Activated CD4-positive, CD25-positive, alpha-beta regulatory T cell (primary cell): ENCODE measurements at regions not wholly inside any gene's neighbourhood (a gene's known extent, or its start where the extent isn't known, plus 50 kb on each side); places are given as distances from the start of the nearest gene placed in this dataset.
"Not testable (repeated sequence)": the region's sequence is repeated elsewhere in the genome, so short reads cannot be mapped to it uniquely, and the experiment has no call there.

Experiments
- DNase-seq, 4 experiments: peaks; one replicate each; lab custom pipeline; 2025; lab: John Stamatoyannopoulos, UW

- DNase-seq = no peak
Measured at GRCh38 chr22:22372086-22372485, 127.5 kb downstream of the VPREB1 start.

GRCh38 chr22:22374163-22374562 is 129.6 kb downstream of the VPREB1 start:
- no peak for DNase-seq

- DNase-seq = no peak
Measured at GRCh38 chr22:22374579-22374978, 130.0 kb downstream of the VPREB1 start.

- DNase-seq = no peak
Measured at GRCh38 chr22:22375576-22376351, 131.2 kb downstream of the VPREB1 start.

GRCh38 chr22:22376352-22376706 is 131.7 kb downstream of the VPREB1 start:
- no peak for DNase-seq

- not testable (repeated sequence) for DNase-seq
Measured at GRCh38 chr22:22376884-22377283, 131.7 kb downstream of the ZNF280B start.

GRCh38 chr22:22377335-22377734 is 131.2 kb downstream of the ZNF280B start:
- DNase-seq = no peak

- no peak for DNase-seq
Measured at GRCh38 chr22:22378446-22379415, 129.8 kb downstream of the ZNF280B start.

- no peak for DNase-seq
Measured at GRCh38 chr22:22380098-22381030, 128.2 kb downstream of the ZNF280B start.

GRCh38 chr22:22381292-22381691 is 127.2 kb downstream of the ZNF280B start:
- DNase-seq = not testable (repeated sequence)

- DNase-seq = no peak
Measured at GRCh38 chr22:22384267-22384666, 124.3 kb downstream of the ZNF280B start.

GRCh38 chr22:22384668-22385244 is 123.8 kb downstream of the ZNF280B start:
- DNase-seq = no peak

GRCh38 chr22:22386602-22387385 is 121.7 kb downstream of the ZNF280B start:
- DNase-seq = no peak

GRCh38 chr22:22387386-22387736 is 121.2 kb downstream of the ZNF280B start:
- DNase-seq = no peak

- DNase-seq = no peak
Measured at GRCh38 chr22:22388090-22388489, 120.5 kb downstream of the ZNF280B start.

- no peak for DNase-seq
Measured at GRCh38 chr22:22388494-22388893, 120.0 kb downstream of the ZNF280B start.

GRCh38 chr22:22389467-22389866 is 119.1 kb downstream of the ZNF280B start:
- no peak for DNase-seq

GRCh38 chr22:22390989-22391388 is 117.6 kb downstream of the ZNF280B start:
- no peak for DNase-seq

GRCh38 chr22:22391543-22391942 is 117.0 kb downstream of the ZNF280B start:
- DNase-seq = no peak

- DNase-seq = no peak
Measured at GRCh38 chr22:22392131-22392530, 116.4 kb downstream of the ZNF280B start.

- no peak for DNase-seq
Measured at GRCh38 chr22:22394591-22394990, 114.0 kb downstream of the ZNF280B start.
